ENCODE measurements at regions not wholly inside any gene's neighbourhood (a gene's known extent, or its start where the extent isn't known, plus 50 kb on each side); places are given as distances from the start of the nearest gene placed in this dataset.

- H3K14ac ChIP-seq (ENCODE audit: insufficient read depth, low read length) = no peak overlapping the region
- no peaks in the 10 kb centered on the region for H3K27me3 ChIP-seq (ENCODE audit: insufficient read depth, low read length)
- H3K9me3 Mint-ChIP-seq = no peaks in the 10 kb centered on the region
- H2BK120ac ChIP-seq (ENCODE audit: low read depth, low read length, poor library complexity, severe bottlenecking) = no peak overlapping the region
- H4K20me1 ChIP-seq (ENCODE audit: control insufficient read depth, insufficient read depth, insufficient read length) = no peaks in the 10 kb centered on the region
- no peak overlapping the region for H3K27ac ChIP-seq (ENCODE audit: insufficient read length, low read depth, low read length)
- no peaks in the 10 kb centered on the region for H3K79me2 ChIP-seq (ENCODE audit: insufficient read depth, low read length)
- no peak overlapping the region for H3K23ac ChIP-seq (ENCODE audit: insufficient read length, low read depth, low read length)
- H3K4ac ChIP-seq (ENCODE audit: low read depth, low read length) = no peak overlapping the region
- no peak overlapping the region for H4K5ac ChIP-seq (ENCODE audit: insufficient read length, low read depth, low read length)
- H3K56ac ChIP-seq (ENCODE audit: insufficient read length, low read depth, low read length) = no peak overlapping the region
- TF ChIP-seq CTCF (conservative IDR thresholded peaks at IDR 0.05) = no peak
- H3K27ac Mint-ChIP-seq = no peak overlapping the region; a peak in 1 of 7 replicates
- H3K36me3 Mint-ChIP-seq (ENCODE audit: insufficient read depth in 1 of 3, low read depth in 3 of 3) = no peaks in the 10 kb centered on the region
- H3K4me2 ChIP-seq (ENCODE audit: insufficient read depth, insufficient read length, low read length) = no peak overlapping the region
- H2BK12ac ChIP-seq (ENCODE audit: insufficient read length, low read depth, low read length) = no peak overlapping the region
- 71% methylated on average over 1 of the region's 2 CpGs for WGBS (ENCODE audit: extremely low coverage, insufficient read length, low lambda C conversion rate)
- H3K9me3 ChIP-seq (ENCODE audit: control insufficient read depth, low read depth, low read length) = no peaks in the 10 kb centered on the region
- H3K79me1 ChIP-seq (ENCODE audit: insufficient read depth, low read depth, low read length, poor library complexity, severe bottlenecking) = no peaks in the 10 kb centered on the region
- H2BK5ac ChIP-seq (ENCODE audit: insufficient read length, low read length) = no peak overlapping the region
- H3K4me1 Mint-ChIP-seq = no peaks in the 10 kb centered on the region
- H3K9ac ChIP-seq (ENCODE audit: extremely low read depth, insufficient read length, low read length) = no peak overlapping the region
- H3K23me2 ChIP-seq (ENCODE audit: insufficient read length, low read depth, low read length, poor library complexity, severe bottlenecking) = no peaks in the 10 kb centered on the region
- H2BK20ac ChIP-seq (ENCODE audit: low read depth, low read length, poor library complexity, severe bottlenecking) = no peak overlapping the region
- no peak overlapping the region for H3T11ph ChIP-seq (ENCODE audit: low read length)
- H3K18ac ChIP-seq (ENCODE audit: insufficient read length, low read depth, low read length) = no peak overlapping the region
- H4K8ac ChIP-seq (replicated peaks; ENCODE audit: insufficient read length, low read depth, low read length) = no peak overlapping the region
- no peak overlapping the region for H2AK5ac ChIP-seq (ENCODE audit: insufficient read length, low read length)
- H4K91ac ChIP-seq (ENCODE audit: insufficient read length, low read depth, low read length) = no peak overlapping the region
- no peak overlapping the region for H3K4me3 Mint-ChIP-seq
- no peak overlapping the region for H2BK15ac ChIP-seq (ENCODE audit: low read depth, low read length)
- no peaks in the 10 kb centered on the region for H3K4me1 ChIP-seq (ENCODE audit: insufficient read depth, low read length)
- DNase-seq = no peak
- H2AFZ ChIP-seq (ENCODE audit: low read length) = no peak overlapping the region
- H3K27me3 Mint-ChIP-seq (ENCODE audit: low read depth) = no peaks in the 10 kb centered on the region
Observed at GRCh38 chr7:14995774-14996173, 93.2 kb upstream of the DGKB start.

Data from H9 (cell line).